ENCODE measurements at regions not wholly inside any gene's neighbourhood (a gene's known extent, or its start where the extent isn't known, plus 50 kb on each side); places are given as distances from the start of the nearest gene placed in this dataset.
"Not testable (repeated sequence)": the region's sequence is repeated elsewhere in the genome, so short reads cannot be mapped to it uniquely, and the experiment has no call there.

DNA sequence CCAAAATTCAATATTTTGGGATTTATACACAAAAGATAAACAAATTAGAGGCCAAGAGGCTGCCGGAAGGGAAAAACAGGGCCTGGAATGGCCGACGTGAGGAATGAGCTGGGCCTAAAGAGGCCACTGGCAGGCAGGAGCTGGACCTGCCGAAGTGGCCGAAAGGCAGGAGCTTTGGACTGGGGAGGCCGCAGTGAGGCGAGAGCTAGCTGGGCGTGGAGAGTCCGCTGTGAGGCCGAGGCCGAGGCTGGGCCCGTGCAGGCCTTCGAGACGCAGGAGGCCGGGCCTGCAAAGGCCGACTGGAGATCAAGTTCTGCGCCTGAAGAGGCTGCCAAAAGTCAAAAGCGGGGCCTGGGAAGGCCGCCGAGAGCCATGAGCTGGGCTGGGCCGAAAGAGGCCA is 316.5 kb downstream of the OR4F29 start:
- not testable (repeated sequence) for H3K4me3 ChIP-seq (replicated peaks; ENCODE audit: low read depth, low read length); DNase-seq (ENCODE audit: extremely low read depth, low read depth)

GRCh38 chr1:118440-118839 is 333.0 kb downstream of the OR4F29 start:
- DNase-seq (ENCODE audit: extremely low read depth, low read depth), result not testable (repeated sequence)

GRCh38 chr1:115534-115933 is 335.9 kb downstream of the OR4F29 start:
- H3K4me3 ChIP-seq (replicated peaks; ENCODE audit: low read depth, low read length); DNase-seq (ENCODE audit: extremely low read depth, low read depth): not testable (repeated sequence)

More at GRCh38 chr1:118440-118839, 333.0 kb downstream of the OR4F29 start:
- H3K4me3 ChIP-seq (replicated peaks; ENCODE audit: low read depth, low read length), result not testable (repeated sequence)

DNA sequence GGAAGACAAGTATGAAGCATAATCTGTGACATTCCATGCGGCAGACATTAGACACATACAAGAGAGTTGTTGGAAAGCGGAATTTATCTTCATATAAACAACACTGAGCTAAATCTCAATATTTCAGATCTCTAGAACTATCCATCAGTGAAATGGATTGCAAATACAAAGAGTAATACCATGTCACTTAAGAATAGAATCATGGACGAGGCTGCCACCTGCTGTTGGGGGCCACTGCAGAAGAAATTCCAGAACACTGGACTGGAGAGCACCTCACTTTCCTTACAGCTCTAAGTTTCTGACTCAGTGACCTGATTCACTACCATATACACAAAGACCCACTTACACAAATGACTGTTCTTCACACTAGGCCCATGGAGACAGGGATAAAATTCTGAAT is 346.7 kb downstream of the OR4F29 start:
- H3K4me3 ChIP-seq (replicated peaks; ENCODE audit: low read depth, low read length); DNase-seq (ENCODE audit: extremely low read depth, low read depth): not testable (repeated sequence)

GRCh38 chr1:99481-99880 is 352.0 kb downstream of the OR4F29 start:
- not testable (repeated sequence) for DNase-seq (ENCODE audit: extremely low read depth, low read depth); H3K4me3 ChIP-seq (replicated peaks; ENCODE audit: low read depth, low read length)

DNA sequence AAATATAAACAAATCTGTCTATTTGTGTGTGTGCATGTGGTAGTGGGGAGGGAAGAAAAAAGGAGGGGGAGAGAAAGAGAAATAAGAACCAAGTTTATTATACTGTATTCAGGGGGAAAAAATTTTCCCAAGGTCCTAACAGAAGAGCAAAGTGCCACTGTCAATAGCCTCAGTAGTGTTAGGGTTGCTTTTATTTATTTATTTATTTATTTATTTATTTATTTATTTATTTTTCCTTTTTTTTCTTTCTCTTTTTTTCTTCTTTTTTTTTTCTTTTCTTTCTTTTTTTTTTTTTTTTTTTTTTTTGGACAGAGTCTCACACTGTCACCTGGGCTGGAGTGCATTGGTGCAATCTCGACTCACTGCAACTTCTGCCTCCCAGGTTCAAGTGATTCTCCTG is 352.7 kb downstream of the OR4F29 start:
- not testable (repeated sequence) for DNase-seq (ENCODE audit: extremely low read depth, low read depth); H3K4me3 ChIP-seq (replicated peaks; ENCODE audit: low read depth, low read length)

- TF ChIP-seq, protein P1, sequence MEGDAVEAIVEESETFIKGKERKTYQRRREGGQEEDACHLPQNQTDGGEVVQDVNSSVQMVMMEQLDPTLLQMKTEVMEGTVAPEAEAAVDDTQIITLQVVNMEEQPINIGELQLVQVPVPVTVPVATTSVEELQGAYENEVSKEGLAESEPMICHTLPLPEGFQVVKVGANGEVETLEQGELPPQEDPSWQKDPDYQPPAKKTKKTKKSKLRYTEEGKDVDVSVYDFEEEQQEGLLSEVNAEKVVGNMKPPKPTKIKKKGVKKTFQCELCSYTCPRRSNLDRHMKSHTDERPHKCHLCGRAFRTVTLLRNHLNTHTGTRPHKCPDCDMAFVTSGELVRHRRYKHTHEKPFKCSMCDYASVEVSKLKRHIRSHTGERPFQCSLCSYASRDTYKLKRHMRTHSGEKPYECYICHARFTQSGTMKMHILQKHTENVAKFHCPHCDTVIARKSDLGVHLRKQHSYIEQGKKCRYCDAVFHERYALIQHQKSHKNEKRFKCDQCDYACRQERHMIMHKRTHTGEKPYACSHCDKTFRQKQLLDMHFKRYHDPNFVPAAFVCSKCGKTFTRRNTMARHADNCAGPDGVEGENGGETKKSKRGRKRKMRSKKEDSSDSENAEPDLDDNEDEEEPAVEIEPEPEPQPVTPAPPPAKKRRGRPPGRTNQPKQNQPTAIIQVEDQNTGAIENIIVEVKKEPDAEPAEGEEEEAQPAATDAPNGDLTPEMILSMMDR (IDR thresholded peaks at IDR 0.05; ENCODE audit: low read depth, low read length, missing control alignments), result peak; percentile 10
- not testable (repeated sequence) for DNase-seq (ENCODE audit: extremely low read depth, low read depth); H3K4me3 ChIP-seq (replicated peaks; ENCODE audit: low read depth, low read length)
These were observed 360.2 kb downstream of the OR4F29 start for GRCh38 chr1:91279-91678.

DNA sequence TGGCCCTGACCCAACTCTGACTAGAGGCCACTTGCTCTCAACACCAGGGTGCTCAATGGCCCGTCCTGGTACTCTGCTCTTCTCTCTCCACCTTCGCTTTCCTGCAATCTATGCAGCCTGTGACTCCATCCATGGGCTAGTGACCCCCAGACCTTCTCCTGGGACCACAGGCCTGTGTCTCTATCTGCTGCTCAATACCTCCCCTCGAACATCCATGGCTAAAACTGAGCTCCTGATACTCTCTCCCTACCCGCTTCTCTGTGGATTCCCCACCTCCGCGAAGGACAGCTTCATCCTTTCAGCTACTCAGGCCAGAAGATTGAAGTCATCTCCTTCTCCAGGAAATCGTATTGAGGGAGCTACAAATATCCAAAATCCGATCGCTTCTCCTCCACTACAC is 363.4 kb downstream of the OR4F29 start:
- H3K4me3 ChIP-seq (replicated peaks; ENCODE audit: low read depth, low read length); DNase-seq (ENCODE audit: extremely low read depth, low read depth): not testable (repeated sequence)

GRCh38 chr1:79152-79551 is 372.3 kb downstream of the OR4F29 start:
- DNase-seq (ENCODE audit: extremely low read depth, low read depth), result not testable (repeated sequence)

GRCh38 chr1:65119-65518 is 386.4 kb downstream of the OR4F29 start, which contains the start of gene OR4F5:
Gene OR4F5 (plus strand): TSS chr1:65419.
- H3K4me3 ChIP-seq (replicated peaks; ENCODE audit: low read depth, low read length); DNase-seq (ENCODE audit: extremely low read depth, low read depth): not testable (repeated sequence)

More at GRCh38 chr1:79152-79551, 372.3 kb downstream of the OR4F29 start:
- H3K4me3 ChIP-seq (replicated peaks; ENCODE audit: low read depth, low read length), result not testable (repeated sequence)

- H3K4me3 ChIP-seq (replicated peaks; ENCODE audit: low read depth, low read length); DNase-seq (ENCODE audit: extremely low read depth, low read depth): not testable (repeated sequence)
These were observed 395.4 kb downstream of the OR4F29 start for GRCh38 chr1:56014-56531.

DNA sequence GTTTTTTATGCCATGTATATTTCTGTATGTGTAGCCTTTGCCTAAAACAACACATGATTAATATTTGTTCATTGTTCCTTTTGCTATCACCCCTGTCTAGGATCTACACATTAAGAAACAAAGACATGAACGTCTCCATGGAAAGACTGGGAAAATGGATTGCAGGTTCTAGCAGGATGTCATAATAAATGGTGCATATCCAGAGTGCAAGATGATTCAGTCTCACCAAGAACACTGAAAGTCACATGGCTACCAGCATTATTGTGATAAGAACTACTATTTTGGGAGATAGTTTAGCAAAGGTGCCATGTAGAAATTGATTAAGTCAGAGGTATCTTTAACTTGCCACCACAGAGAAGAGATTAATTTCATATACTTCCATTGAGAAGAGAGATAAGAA is 398.3 kb downstream of the OR4F29 start:
- DNase-seq (ENCODE audit: extremely low read depth, low read depth); H3K4me3 ChIP-seq (replicated peaks; ENCODE audit: low read depth, low read length): not testable (repeated sequence)

DNA sequence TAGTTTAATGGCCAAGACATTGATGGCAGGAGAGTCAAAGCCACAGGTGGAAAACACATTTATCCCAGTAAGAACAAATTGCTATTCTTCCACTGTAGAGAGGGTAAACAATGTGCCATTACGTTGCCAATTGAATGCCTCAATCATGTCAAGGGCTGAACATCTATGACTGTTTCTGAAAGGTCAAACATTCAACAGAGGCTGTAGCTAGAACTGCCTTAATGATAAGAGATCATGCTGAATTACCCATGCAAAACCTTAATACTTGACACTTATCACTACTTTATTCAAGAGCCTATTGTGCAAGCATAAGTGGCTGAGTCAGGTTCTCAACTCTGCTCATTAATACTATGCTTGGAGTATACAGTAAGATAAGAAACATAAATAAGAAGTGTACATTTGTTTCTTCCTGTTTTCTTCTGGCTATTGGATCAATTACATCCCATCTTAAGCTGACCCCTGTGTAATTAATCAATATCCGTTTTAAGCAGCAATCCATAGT is 409.5 kb downstream of the OR4F29 start:
- not testable (repeated sequence) for DNase-seq (ENCODE audit: extremely low read depth, low read depth); H3K4me3 ChIP-seq (replicated peaks; ENCODE audit: low read depth, low read length)

- DNase-seq (ENCODE audit: extremely low read depth, low read depth); H3K4me3 ChIP-seq (replicated peaks; ENCODE audit: low read depth, low read length): not testable (repeated sequence)
These were observed 410.3 kb downstream of the OR4F29 start for GRCh38 chr1:41197-41596.

DNA sequence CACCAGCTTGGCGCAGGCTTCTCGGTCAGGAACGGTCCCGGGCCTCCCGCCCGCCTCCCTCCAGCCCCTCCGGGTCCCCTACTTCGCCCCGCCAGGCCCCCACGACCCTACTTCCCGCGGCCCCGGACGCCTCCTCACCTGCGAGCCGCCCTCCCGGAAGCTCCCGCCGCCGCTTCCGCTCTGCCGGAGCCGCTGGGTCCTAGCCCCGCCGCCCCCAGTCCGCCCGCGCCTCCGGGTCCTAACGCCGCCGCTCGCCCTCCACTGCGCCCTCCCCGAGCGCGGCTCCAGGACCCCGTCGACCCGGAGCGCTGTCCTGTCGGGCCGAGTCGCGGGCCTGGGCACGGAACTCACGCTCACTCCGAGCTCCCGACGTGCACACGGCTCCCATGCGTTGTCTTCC is 422.3 kb downstream of the OR4F29 start:
- DNase-seq (ENCODE audit: extremely low read depth, low read depth); H3K4me3 ChIP-seq (replicated peaks; ENCODE audit: low read depth, low read length): not testable (repeated sequence)

DNA sequence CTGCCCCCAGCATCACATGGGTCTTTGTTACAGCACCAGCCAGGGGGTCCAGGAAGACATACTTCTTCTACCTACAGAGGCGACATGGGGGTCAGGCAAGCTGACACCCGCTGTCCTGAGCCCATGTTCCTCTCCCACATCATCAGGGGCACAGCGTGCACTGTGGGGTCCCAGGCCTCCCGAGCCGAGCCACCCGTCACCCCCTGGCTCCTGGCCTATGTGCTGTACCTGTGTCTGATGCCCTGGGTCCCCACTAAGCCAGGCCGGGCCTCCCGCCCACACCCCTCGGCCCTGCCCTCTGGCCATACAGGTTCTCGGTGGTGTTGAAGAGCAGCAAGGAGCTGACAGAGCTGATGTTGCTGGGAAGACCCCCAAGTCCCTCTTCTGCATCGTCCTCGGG is 434.2 kb downstream of the OR4F29 start:
- DNase-seq (ENCODE audit: extremely low read depth, low read depth); H3K4me3 ChIP-seq (replicated peaks; ENCODE audit: low read depth, low read length): not testable (repeated sequence)

DNA sequence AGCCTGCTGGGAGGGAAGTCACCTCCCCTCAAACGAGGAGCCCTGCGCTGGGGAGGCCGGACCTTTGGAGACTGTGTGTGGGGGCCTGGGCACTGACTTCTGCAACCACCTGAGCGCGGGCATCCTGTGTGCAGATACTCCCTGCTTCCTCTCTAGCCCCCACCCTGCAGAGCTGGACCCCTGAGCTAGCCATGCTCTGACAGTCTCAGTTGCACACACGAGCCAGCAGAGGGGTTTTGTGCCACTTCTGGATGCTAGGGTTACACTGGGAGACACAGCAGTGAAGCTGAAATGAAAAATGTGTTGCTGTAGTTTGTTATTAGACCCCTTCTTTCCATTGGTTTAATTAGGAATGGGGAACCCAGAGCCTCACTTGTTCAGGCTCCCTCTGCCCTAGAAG is 435.5 kb downstream of the OR4F29 start:
- not testable (repeated sequence) for DNase-seq (ENCODE audit: extremely low read depth, low read depth); H3K4me3 ChIP-seq (replicated peaks; ENCODE audit: low read depth, low read length)

GRCh38 chr1:9941-10717 is 441.3 kb downstream of the OR4F29 start:
- not testable (repeated sequence) for DNase-seq (ENCODE audit: extremely low read depth, low read depth); H3K4me3 ChIP-seq (replicated peaks; ENCODE audit: low read depth, low read length)

All from HFF-Myc (cell line).